ENCODE measurements at regions not wholly inside any gene's neighbourhood (a gene's known extent, or its start where the extent isn't known, plus 50 kb on each side); places are given as distances from the start of the nearest gene placed in this dataset.

GRCh38 chr2:11947956-11948355 lies 201.5 kb downstream of the LPIN1 start:
- no peak for DNase-seq (ENCODE audit: low read depth, low spot score)
- Histone ChIP-seq H3K9me3 (ENCODE audit: control insufficient read depth in 1 of 2, insufficient read depth in 1 of 2, low read depth in 1 of 2, low read length in 2 of 2) (no peaks in the 10 kb centered on the region), H3K4me1 (ENCODE audit: control insufficient read depth in 1 of 2, insufficient read depth in 2 of 2, low read length in 2 of 2) (no peaks in the 10 kb centered on the region), H3K27ac (ENCODE audit: low read depth, low read length) (no peak overlapping the region), H4K20me1 (ENCODE audit: insufficient read depth) (no peaks in the 10 kb centered on the region), H3K27me3 (ENCODE audit: insufficient read depth, low read length) (no peaks in the 10 kb centered on the region), H3K9me2 (ENCODE audit: insufficient read depth) (no peaks in the 10 kb centered on the region), H3K36me3 (ENCODE audit: control insufficient read depth in 1 of 2, insufficient read depth in 2 of 2, low read length in 2 of 2) (no peaks in the 10 kb centered on the region), H3K4me2 (ENCODE audit: low read length) (no peak overlapping the region), H2AFZ (ENCODE audit: low read depth, low read length, poor library complexity, severe bottlenecking) (no peak overlapping the region), H3K79me2 (ENCODE audit: insufficient read depth, low read length) (no peaks in the 10 kb centered on the region), H3K9ac (ENCODE audit: low read length) (no peak overlapping the region), H3K4me3 (replicated peaks in 1 of 2; ENCODE audit: low read depth in 1 of 2, low read length in 2 of 2) (no peak overlapping the region)
- TF ChIP-seq ZBTB33 (IDR thresholded peaks at IDR 0.05; ENCODE audit: extremely low read depth, insufficient replicate concordance, low read length) (no peak), CTCF (IDR thresholded peaks at IDR 0.05 in 2 of 3, conservative IDR thresholded peaks at IDR 0.05 in 1 of 3; ENCODE audit: borderline replicate concordance in 1 of 3, insufficient read depth in 1 of 3, low read depth in 2 of 3, low read length in 2 of 3) (no peak), EGR1 (IDR thresholded peaks at IDR 0.05; ENCODE audit: low read depth) (no peak), SIN3A (IDR thresholded peaks at IDR 0.05; ENCODE audit: low read depth) (no peak), EZH2 (IDR thresholded peaks at IDR 0.05) (no peak), REST (IDR thresholded peaks at IDR 0.05; ENCODE audit: low read depth) (no peak), YY1 (IDR thresholded peaks at IDR 0.05; ENCODE audit: extremely low read depth, insufficient replicate concordance, low read depth, low read length) (no peak), SRF (IDR thresholded peaks at IDR 0.05; ENCODE audit: low read depth) (no peak), TCF7L2 (IDR thresholded peaks at IDR 0.05; ENCODE audit: borderline replicate concordance, extremely low read depth, insufficient read depth, insufficient read length) (no peak), RAD21 (IDR thresholded peaks at IDR 0.05; ENCODE audit: low read depth) (no peak)
- CTCF ChIA-PET, result no interaction called here
- intact Hi-C loops (cut with micrococcal nuclease), result no loop called here
- ATAC-seq, result no peak
- RAD21 ChIA-PET (ENCODE audit: low non-redundant PET in 1 of 2, low total read pairs in 2 of 2, uncharacterized antibody in 2 of 2, unreplicated experiment in 2 of 2), result no interaction called here
- POLR2A ChIA-PET, result no interaction called here
- BruUV-seq (replicated peaks), result no TSS peak
